ENCODE measurements at regions not wholly inside any gene's neighbourhood (a gene's known extent, or its start where the extent isn't known, plus 50 kb on each side); places are given as distances from the start of the nearest gene placed in this dataset.

DNA sequence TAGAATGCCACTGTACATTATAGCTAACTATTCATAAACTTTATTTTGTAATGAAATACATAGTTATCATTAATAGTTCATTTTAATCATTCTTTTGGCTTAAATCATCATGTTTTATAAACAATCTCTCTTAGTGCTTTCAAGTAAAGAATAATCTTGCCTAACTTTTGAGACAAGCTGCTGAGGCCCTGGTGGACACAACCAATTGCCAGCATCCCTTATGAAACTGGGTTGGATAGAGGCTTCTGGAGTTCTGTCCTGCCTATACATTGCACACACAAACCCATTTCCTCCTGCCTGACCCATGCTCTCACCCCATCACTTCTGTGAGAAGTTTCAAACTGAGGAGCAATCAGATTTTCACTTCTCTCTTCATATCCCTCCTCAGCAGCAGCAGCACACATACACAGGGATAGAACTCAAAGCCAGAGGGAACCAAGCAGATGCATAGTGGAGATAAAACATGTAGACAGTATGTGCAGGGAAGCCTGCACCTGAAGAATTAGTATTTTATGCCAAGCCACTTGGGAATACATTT is 450.0 kb upstream of the SLC14A2 start:
- no peaks in the 10 kb centered on the region for H3K9me3 Mint-ChIP-seq
- no peak for TF ChIP-seq CTCF (conservative IDR thresholded peaks at IDR 0.05)
- peaks cover 13% of the 10 kb centered on the region for H3K4me1 Mint-ChIP-seq (ENCODE audit: unreplicated experiment)
- no peaks in the 10 kb centered on the region for H3K27me3 Mint-ChIP-seq
- no peak for DNase-seq (ENCODE audit: extremely low spot score, unreplicated experiment)
- H3K4me3 Mint-ChIP-seq, result no peak overlapping the region
- no peaks in the 10 kb centered on the region for H3K36me3 Mint-ChIP-seq
- H3K27ac Mint-ChIP-seq, result no peak overlapping the region

GRCh38 chr18:45165871-45166270 is 449.4 kb upstream of the SLC14A2 start:
- Mint-ChIP-seq H3K9me3 (no peaks in the 10 kb centered on the region), H3K36me3 (no peaks in the 10 kb centered on the region), H3K27me3 (no peaks in the 10 kb centered on the region), H3K27ac (no peak overlapping the region), H3K4me1 (ENCODE audit: unreplicated experiment) (peaks cover 13% of the 10 kb centered on the region), H3K4me3 (no peak overlapping the region)
- no peak for TF ChIP-seq CTCF (conservative IDR thresholded peaks at IDR 0.05)
- DNase-seq (ENCODE audit: extremely low spot score, unreplicated experiment), result no peak

GRCh38 chr18:45166341-45166835 is 448.9 kb upstream of the SLC14A2 start:
- H3K4me1 Mint-ChIP-seq (ENCODE audit: unreplicated experiment), result peaks cover 13% of the 10 kb centered on the region

DNA sequence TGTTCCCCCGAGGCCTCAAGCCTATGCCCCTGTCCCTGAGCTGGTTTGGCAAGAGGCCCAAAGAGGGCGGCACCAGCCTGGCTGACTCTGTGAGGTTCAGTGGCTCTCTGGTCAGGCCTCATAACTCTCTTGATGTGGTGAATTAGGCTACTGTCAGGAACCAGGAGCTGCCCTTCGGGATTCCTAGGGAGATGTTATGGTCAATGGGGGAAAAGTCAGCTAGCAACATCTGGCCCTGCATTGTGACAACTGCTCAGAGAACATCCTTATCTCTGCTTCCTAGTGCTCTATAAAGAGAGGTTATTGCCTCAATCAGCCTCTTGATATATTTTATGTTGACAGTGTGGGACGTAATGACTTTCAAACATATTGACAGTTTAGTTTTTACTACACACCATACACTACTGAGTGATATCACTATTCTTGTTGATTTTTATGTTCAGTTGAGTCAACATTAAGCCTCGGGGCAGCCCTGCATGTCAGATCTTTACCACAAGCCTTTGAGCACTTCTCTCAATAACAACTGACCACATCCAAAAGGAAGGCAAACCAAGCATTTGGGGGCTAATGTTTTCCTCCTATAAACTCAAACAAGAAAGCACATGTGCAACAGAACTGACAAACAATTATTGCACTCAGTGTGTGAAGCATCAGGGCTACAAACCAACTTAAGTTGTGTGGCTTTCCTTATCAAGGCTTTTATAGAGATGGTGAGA is 448.3 kb upstream of the SLC14A2 start:
- H3K27me3 Mint-ChIP-seq, result no peaks in the 10 kb centered on the region
- H3K27ac Mint-ChIP-seq, result no peak overlapping the region
- no peaks in the 10 kb centered on the region for H3K9me3 Mint-ChIP-seq
- no peak overlapping the region for H3K4me3 Mint-ChIP-seq
- no peaks in the 10 kb centered on the region for H3K36me3 Mint-ChIP-seq
- DNase-seq (ENCODE audit: extremely low spot score, unreplicated experiment), result no peak
- H3K4me1 Mint-ChIP-seq (ENCODE audit: unreplicated experiment), result peaks cover 13% of the 10 kb centered on the region
- TF ChIP-seq CTCF (conservative IDR thresholded peaks at IDR 0.05), result no peak

More at GRCh38 chr18:45166341-45166835, 448.9 kb upstream of the SLC14A2 start:
- no peaks in the 10 kb centered on the region for H3K9me3 Mint-ChIP-seq
- H3K36me3 Mint-ChIP-seq, result no peaks in the 10 kb centered on the region
- TF ChIP-seq CTCF (conservative IDR thresholded peaks at IDR 0.05), result no peak
- H3K4me3 Mint-ChIP-seq, result no peak overlapping the region
- no peak for DNase-seq (ENCODE audit: extremely low spot score, unreplicated experiment)
- no peaks in the 10 kb centered on the region for H3K27me3 Mint-ChIP-seq
- H3K27ac Mint-ChIP-seq, result no peak overlapping the region

DNA sequence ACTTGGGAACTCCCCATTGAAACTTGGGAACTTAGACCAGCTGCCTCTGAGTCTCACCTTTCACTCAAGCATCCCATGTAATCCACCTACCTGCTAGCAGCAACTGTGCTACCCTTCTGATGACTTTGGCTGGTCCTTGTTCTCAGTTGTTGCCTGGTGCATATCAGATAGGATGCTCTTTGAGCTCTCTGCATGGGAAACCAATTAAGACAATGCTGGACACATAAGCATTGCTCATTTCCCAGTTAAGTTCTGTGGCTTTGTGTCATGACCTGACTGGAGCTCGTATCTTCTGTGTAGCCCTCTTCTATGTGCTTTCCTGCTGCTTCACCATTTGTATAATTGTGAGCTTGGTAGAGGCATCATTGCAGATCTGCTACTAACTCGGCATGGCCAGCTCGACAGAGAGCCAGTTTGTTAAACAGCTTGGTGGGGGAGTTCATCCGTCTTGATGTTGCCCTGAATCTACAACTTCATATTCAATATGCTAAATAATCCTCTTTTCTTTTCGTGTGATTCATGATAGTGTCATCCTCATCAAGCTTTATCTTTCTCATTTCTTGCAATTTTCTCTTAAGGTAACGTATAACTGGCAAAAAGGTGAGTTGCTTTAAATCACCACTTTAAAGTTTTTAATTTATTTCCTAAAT is 447.5 kb upstream of the SLC14A2 start:
- H3K27ac Mint-ChIP-seq, result no peak overlapping the region
- no peak for DNase-seq (ENCODE audit: extremely low spot score, unreplicated experiment)
- no peaks in the 10 kb centered on the region for H3K9me3 Mint-ChIP-seq
- no peaks in the 10 kb centered on the region for H3K36me3 Mint-ChIP-seq
- H3K4me3 Mint-ChIP-seq, result no peak overlapping the region
- no peaks in the 10 kb centered on the region for H3K27me3 Mint-ChIP-seq
- TF ChIP-seq CTCF (conservative IDR thresholded peaks at IDR 0.05), result no peak
- peaks cover 13% of the 10 kb centered on the region for H3K4me1 Mint-ChIP-seq (ENCODE audit: unreplicated experiment)
